ENCODE measurements at regions not wholly inside any gene's neighbourhood (a gene's known extent, or its start where the extent isn't known, plus 50 kb on each side); places are given as distances from the start of the nearest gene placed in this dataset.
A peak's percentile ranks its signal among the peaks of the same experiment; 100 is the strongest.

DNA sequence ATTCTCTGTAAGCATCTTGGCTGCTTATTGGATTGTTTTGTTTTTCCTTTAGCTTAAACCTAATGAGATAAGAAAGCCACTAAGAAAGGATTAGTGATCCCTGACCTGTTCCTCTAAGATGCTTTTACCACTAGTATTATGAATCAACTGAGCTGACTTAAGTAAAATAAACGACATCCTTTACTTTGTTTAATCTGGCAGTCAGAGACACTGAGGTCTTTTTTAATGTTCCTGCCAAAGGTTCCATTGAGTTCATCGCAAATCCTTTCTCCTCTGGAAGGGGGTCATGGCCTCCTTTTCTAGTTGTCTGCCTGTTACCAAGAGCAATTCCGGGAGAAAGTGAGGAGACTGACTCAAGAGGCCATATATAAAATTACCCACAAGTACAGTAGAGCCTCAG, 1038.3 kb upstream of the SLIT2 start:
- Histone ChIP-seq H3K27ac (ENCODE audit: low read depth in 2 of 2, low read length in 1 of 2) (peak overlapping the region in 1 of 2 experiments; percentile 18; a peak in 1 of 4 replicates), H2AFZ (ENCODE audit: low read depth) (no peak overlapping the region), H4K20me1 (ENCODE audit: insufficient read depth) (no peaks in the 10 kb centered on the region), H3K36me3 (replicated peaks in 1 of 2; ENCODE audit: control insufficient read depth in 1 of 2, insufficient read depth in 2 of 2, low read length in 1 of 2) (no peaks in the 10 kb centered on the region), H3F3A (replicated peaks; ENCODE audit: insufficient read depth) (no peaks in the 10 kb centered on the region), H3K79me2 (ENCODE audit: insufficient read depth) (no peaks in the 10 kb centered on the region), H3K9me3 (no peaks in the 10 kb centered on the region), H3K9ac (no peak overlapping the region), H3K27me3 (ENCODE audit: insufficient read depth) (no peaks in the 10 kb centered on the region), H3K4me2 (no peak overlapping the region), H3K4me3 (ENCODE audit: low read depth in 2 of 2, low read length in 1 of 2) (no peak overlapping the region), H3K4me1 (ENCODE audit: control insufficient read depth in 1 of 2, insufficient read depth in 2 of 2, low read depth in 1 of 2, low read length in 1 of 2) (no peaks in the 10 kb centered on the region; a peak in 1 of 4 replicates), H3K9me2 (no peaks in the 10 kb centered on the region)
- TF ChIP-seq TEAD4 (IDR thresholded peaks at IDR 0.05; ENCODE audit: borderline replicate concordance, insufficient read depth) (no peak), POLR2AphosphoS5 (IDR thresholded peaks at IDR 0.05; ENCODE audit: low read depth, low read length) (no peak), FOXJ3 (CRISPR knock-in tag; IDR thresholded peaks at IDR 0.05) (no peak), NFIC (IDR thresholded peaks at IDR 0.05; ENCODE audit: borderline replicate concordance) (no peak), MXI1 (IDR thresholded peaks at IDR 0.05; ENCODE audit: low read depth, low read length) (no peak), NRF1 (IDR thresholded peaks at IDR 0.05; ENCODE audit: low read depth, low read length) (no peak), EP300 (IDR thresholded peaks at IDR 0.05; ENCODE audit: borderline replicate concordance in 1 of 2, low read depth in 1 of 2, low read length in 1 of 2) (no peak), ELF1 (IDR thresholded peaks at IDR 0.05) (no peak), RAD21 (IDR thresholded peaks at IDR 0.05; ENCODE audit: low read length) (no peak), SMC3 (IDR thresholded peaks at IDR 0.05; ENCODE audit: low read depth, low read length) (no peak), RCOR1 (IDR thresholded peaks at IDR 0.05; ENCODE audit: low read length) (no peak)
- TF ChIP-seq, protein P1, sequence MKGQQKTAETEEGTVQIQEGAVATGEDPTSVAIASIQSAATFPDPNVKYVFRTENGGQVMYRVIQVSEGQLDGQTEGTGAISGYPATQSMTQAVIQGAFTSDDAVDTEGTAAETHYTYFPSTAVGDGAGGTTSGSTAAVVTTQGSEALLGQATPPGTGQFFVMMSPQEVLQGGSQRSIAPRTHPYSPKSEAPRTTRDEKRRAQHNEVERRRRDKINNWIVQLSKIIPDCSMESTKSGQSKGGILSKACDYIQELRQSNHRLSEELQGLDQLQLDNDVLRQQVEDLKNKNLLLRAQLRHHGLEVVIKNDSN (IDR thresholded peaks at IDR 0.05; ENCODE audit: borderline replicate concordance, low read depth), result no peak
- ChIA-PET CTCF (no interaction called here), POLR2A (no interaction called here)
- DNase-seq, result no peak
- 52% methylated on average over 3 of the region's 3 CpGs for WGBS (ENCODE audit: low lambda C conversion rate)

DNA sequence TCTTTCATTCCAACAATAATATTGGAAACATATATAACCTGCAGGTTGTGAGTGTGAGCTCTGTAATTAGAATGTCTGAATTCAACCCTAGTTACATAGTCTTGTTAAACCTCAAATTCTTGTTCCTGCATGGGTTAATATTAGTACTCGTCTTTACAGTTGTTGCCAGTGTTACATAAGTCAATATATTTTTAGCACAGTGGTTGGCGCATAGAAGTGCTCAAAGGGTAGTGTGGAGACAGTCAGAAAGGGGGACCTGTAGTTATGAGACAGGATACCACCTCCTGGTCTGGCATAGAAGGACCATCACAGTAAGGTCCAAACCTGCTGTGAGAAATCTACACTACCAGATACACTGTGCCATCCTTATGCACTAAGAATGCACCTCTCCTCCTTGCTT, 1045.9 kb upstream of the SLIT2 start:
- Histone ChIP-seq H3K27me3 (ENCODE audit: insufficient read depth) (no peaks in the 10 kb centered on the region), H3K27ac (ENCODE audit: low read depth in 2 of 2, low read length in 1 of 2) (no peak overlapping the region), H3K9ac (no peak overlapping the region), H4K20me1 (ENCODE audit: insufficient read depth) (no peaks in the 10 kb centered on the region), H3K4me1 (ENCODE audit: control insufficient read depth in 1 of 2, insufficient read depth in 2 of 2, low read depth in 1 of 2, low read length in 1 of 2) (no peaks in the 10 kb centered on the region), H2AFZ (ENCODE audit: low read depth) (no peak overlapping the region), H3K4me2 (no peak overlapping the region), H3K79me2 (ENCODE audit: insufficient read depth) (no peaks in the 10 kb centered on the region), H3K9me3 (no peaks in the 10 kb centered on the region), H3K9me2 (no peaks in the 10 kb centered on the region), H3F3A (replicated peaks; ENCODE audit: insufficient read depth) (no peaks in the 10 kb centered on the region), H3K4me3 (ENCODE audit: low read depth in 2 of 2, low read length in 1 of 2) (no peak overlapping the region), H3K36me3 (replicated peaks in 1 of 2; ENCODE audit: control insufficient read depth in 1 of 2, insufficient read depth in 2 of 2, low read length in 1 of 2) (no peaks in the 10 kb centered on the region)
- POLR2A ChIA-PET, result no interaction called here
- CTCF ChIA-PET, result no interaction called here
- DNase-seq, result no peak
- TF ChIP-seq SMC3 (IDR thresholded peaks at IDR 0.05; ENCODE audit: low read depth, low read length) (no peak), RFX5 (IDR thresholded peaks at IDR 0.05; ENCODE audit: low read length) (no peak), CHD2 (IDR thresholded peaks at IDR 0.05; ENCODE audit: low read length, partially characterized antibody) (no peak), ELF1 (IDR thresholded peaks at IDR 0.05) (no peak), EZH2phosphoT487 (IDR thresholded peaks at IDR 0.05; ENCODE audit: borderline replicate concordance, low read depth) (no peak), GABPA (IDR thresholded peaks at IDR 0.05; ENCODE audit: low read depth) (no peak), EP300 (IDR thresholded peaks at IDR 0.05; ENCODE audit: borderline replicate concordance in 1 of 2, low read depth in 1 of 2, low read length in 1 of 2) (no peak), TCF12 (IDR thresholded peaks at IDR 0.05) (no peak), RAD21 (IDR thresholded peaks at IDR 0.05; ENCODE audit: low read length) (no peak), NRF1 (IDR thresholded peaks at IDR 0.05; ENCODE audit: low read depth, low read length) (no peak), POLR2AphosphoS5 (IDR thresholded peaks at IDR 0.05; ENCODE audit: low read depth, low read length) (no peak), MXI1 (IDR thresholded peaks at IDR 0.05; ENCODE audit: low read depth, low read length) (no peak), NFIC (IDR thresholded peaks at IDR 0.05; ENCODE audit: borderline replicate concordance) (no peak), FOSL2 (IDR thresholded peaks at IDR 0.05; ENCODE audit: borderline replicate concordance, low read depth) (no peak), SIN3A (IDR thresholded peaks at IDR 0.05; ENCODE audit: borderline replicate concordance, low read depth, low read length) (no peak)
- TF ChIP-seq, protein P2, sequence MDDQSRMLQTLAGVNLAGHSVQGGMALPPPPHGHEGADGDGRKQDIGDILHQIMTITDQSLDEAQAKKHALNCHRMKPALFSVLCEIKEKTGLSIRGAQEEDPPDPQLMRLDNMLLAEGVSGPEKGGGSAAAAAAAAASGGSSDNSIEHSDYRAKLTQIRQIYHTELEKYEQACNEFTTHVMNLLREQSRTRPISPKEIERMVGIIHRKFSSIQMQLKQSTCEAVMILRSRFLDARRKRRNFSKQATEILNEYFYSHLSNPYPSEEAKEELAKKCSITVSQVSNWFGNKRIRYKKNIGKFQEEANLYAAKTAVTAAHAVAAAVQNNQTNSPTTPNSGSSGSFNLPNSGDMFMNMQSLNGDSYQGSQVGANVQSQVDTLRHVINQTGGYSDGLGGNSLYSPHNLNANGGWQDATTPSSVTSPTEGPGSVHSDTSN (IDR thresholded peaks at IDR 0.05), result no peak
- TF ChIP-seq, protein P3, sequence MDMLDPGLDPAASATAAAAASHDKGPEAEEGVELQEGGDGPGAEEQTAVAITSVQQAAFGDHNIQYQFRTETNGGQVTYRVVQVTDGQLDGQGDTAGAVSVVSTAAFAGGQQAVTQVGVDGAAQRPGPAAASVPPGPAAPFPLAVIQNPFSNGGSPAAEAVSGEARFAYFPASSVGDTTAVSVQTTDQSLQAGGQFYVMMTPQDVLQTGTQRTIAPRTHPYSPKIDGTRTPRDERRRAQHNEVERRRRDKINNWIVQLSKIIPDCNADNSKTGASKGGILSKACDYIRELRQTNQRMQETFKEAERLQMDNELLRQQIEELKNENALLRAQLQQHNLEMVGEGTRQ (IDR thresholded peaks at IDR 0.05; ENCODE audit: borderline replicate concordance, low read depth, low read length), result no peak
- TF ChIP-seq, protein P4, sequence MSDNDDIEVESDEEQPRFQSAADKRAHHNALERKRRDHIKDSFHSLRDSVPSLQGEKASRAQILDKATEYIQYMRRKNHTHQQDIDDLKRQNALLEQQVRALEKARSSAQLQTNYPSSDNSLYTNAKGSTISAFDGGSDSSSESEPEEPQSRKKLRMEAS (IDR thresholded peaks at IDR 0.05; ENCODE audit: low read depth), result no peak
- TF ChIP-seq, protein P1 (IDR thresholded peaks at IDR 0.05; ENCODE audit: borderline replicate concordance, low read depth), result no peak
- WGBS (ENCODE audit: low lambda C conversion rate), result 75% methylated on average over 2 of the region's 2 CpGs

Measured in SK-N-SH (cell line).